GM12875 (cell line): ENCODE measurements at regions not wholly inside any gene's neighbourhood (a gene's known extent, or its start where the extent isn't known, plus 50 kb on each side); places are given as distances from the start of the nearest gene placed in this dataset.

Source experiments
- H3K4me3 ChIP-seq: one replicate; pipeline ENCODE4 v1.5.1; 2011; ENCODE audit warnings: low read depth, low read length, control low read depth
- TF ChIP-seq, protein P1 (sequence below): IDR thresholded peaks from 2 replicates; pipeline ENCODE4 v1.5.1; 2011; ENCODE audit warnings: low read depth, mild to moderate bottlenecking, control low read depth, inconsistent platforms, low read length, moderate library complexity, borderline replicate concordance; ENCODE audit not compliant: insufficient read depth

DNA sequence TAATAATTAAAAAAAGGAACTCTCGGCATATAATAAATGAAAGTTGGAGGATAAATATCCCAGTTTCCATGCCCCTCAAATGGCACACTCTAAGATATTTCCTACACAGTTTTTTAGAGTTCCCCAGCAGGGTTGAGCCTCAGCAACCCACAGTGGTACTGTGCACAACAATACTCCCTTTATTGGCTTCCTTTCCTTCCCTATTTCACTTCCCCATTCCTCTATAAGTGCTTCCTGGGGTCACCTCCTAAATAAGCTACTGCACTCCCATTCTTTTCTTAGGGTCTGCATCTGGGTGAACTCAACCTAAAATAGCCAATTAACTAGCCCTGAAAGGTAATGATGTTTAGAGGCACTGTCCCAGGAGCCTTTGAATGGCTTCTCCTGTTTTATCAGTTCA is 76.4 kb upstream of the NHS start:
- TF ChIP-seq, protein P1, sequence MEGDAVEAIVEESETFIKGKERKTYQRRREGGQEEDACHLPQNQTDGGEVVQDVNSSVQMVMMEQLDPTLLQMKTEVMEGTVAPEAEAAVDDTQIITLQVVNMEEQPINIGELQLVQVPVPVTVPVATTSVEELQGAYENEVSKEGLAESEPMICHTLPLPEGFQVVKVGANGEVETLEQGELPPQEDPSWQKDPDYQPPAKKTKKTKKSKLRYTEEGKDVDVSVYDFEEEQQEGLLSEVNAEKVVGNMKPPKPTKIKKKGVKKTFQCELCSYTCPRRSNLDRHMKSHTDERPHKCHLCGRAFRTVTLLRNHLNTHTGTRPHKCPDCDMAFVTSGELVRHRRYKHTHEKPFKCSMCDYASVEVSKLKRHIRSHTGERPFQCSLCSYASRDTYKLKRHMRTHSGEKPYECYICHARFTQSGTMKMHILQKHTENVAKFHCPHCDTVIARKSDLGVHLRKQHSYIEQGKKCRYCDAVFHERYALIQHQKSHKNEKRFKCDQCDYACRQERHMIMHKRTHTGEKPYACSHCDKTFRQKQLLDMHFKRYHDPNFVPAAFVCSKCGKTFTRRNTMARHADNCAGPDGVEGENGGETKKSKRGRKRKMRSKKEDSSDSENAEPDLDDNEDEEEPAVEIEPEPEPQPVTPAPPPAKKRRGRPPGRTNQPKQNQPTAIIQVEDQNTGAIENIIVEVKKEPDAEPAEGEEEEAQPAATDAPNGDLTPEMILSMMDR, result no peak
- H3K4me3 ChIP-seq, result no peak overlapping the region

DNA sequence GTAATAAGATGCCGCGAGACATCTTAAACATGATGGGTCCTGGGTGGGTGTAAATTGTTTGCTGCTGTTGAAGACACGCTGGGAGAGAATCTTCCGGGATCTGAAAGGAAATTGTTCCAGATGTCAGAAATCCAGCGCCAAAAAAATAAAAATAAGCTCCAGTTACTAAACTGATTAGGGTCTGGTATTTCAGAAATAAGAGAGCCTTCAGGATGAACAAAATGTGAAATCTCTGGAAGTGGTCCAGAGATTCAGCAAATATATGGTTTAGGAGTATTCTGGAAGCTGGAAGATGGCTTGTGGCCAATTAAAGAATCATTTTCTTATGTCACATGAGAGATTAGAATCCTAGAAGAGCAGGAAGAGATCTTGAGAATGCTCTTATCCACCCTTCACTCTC is 75.8 kb upstream of the NHS start:
- TF ChIP-seq, protein P1, result no peak
- H3K4me3 ChIP-seq, result no peak overlapping the region

DNA sequence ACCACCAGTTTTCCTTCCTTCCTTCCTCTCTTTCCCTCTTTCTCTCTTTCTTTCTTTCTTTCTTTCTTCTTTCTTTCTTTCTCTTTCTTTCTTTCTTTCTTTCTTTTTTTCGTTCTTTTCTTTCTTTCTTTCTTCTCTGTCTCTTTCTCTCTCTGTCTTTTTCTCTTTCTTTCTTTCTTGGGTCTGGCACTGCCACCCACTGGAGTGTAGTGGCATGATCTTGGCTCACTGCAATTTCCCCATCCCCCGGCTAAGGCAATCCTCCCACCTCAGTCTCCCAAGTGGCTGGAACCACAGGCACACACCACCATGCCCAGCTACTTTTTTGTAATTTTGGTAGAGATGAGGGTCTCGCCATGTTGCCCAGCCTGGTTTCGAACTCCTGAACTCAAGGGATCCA is 51.6 kb upstream of the NHS start:
- H3K4me3 ChIP-seq, result no peak overlapping the region
- TF ChIP-seq, protein P1, result no peak
